HG03135 (cell line): ENCODE measurements at regions not wholly inside any gene's neighbourhood (a gene's known extent, or its start where the extent isn't known, plus 50 kb on each side); places are given as distances from the start of the nearest gene placed in this dataset.

Experiments used
- ATAC-seq: cut with Tn5 transposase; IDR thresholded peaks from one replicate; pipeline ENCODE4 v1.9.1; 2021; ENCODE audit warnings: mild to moderate bottlenecking, moderate library complexity; ENCODE audit not compliant: unreplicated experiment

DNA sequence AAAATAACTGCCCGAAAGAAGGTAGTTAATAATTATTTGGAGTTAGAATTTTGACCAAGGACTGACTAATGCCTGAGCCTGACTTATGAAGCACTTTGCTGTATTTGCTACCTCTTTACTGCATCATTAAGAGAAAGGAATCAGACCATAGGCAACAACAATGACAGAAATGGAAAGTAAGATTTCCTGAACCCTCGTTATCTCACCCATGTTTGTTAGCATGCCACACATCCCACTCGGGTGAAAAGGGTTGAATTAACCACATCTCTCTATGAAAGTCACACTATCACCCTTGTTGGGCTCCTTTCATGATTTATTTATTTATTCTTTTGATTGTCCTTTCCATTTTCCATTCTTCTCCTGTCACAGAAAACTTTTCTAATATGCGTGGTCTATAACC, 59.6 kb downstream of the OLIG3 start:
- no peak for ATAC-seq

DNA sequence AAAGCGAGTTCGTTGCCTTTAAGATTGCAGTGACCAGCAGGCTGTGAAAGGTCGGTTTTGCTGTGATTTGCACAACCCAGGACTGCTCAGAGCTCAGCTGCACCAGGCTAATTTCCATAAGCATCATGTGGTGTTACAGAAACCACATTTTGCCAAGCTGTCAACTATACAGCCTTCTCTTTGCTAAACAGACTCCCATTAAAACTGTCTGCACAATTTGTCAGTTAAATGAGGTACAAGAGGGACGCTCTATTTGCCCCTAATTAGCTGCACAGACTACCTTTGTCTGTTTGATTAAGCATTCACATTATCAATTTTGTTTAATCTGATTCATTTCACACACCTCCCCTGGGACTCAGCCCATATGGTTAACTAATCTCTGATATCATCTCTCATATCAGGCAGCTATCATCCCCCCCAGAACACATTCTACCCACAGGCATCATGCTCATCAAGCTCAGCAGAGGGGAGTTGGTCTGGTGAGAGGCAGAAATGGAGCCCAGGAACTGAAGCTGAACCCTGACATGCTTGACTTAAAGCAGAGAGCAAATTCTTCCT, 62.1 kb downstream of the OLIG3 start:
- ATAC-seq = no peak

DNA sequence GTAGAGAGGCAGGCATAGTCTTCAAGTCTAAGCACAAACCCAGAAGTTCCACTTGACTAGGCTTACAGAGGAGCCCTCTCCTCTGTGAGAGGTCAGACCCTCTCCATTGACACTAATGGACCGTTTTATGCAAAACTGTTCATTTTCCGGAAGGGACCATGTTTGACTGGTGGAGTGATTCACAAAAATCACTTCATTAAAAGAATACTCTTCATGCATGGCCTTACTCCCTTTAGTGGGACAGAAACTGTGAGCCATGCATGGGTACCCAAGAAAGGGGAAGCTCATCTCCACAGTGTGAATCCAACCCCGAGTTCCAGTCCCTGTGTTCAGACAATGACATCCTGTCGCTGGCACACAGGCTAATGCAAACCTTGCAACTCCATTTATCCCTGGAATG, 63.2 kb downstream of the OLIG3 start:
- ATAC-seq = no peak

DNA sequence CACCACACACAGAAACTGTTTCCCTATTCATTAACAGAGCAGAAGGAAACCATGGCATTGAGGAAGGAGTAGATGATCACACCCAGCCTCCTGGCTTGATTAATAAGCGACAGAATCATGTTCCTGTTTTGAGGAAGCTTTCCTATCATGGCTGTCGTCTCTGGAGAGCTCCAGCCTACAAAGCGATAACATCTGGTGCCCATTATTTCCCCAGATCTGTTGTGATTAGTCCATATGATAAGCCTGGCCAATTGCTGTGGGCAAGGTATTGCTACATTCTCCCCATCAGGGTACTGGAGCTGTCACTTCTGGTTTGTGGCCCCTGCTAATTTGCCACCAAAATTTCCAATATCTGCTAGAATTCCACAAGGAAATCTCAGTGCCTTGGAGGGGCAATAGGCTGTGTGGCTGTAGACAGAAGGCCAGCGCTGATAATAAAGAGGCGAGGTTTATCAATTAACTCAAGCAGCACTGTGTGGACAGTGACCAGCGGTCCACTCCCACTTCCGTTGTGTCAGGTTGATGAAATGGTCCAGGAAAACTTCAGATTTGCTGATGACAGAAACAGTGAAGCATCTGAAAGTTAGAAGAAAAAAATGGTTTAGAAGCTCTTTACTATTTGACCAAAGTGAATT, 66.4 kb downstream of the OLIG3 start:
- ATAC-seq = no peak

DNA sequence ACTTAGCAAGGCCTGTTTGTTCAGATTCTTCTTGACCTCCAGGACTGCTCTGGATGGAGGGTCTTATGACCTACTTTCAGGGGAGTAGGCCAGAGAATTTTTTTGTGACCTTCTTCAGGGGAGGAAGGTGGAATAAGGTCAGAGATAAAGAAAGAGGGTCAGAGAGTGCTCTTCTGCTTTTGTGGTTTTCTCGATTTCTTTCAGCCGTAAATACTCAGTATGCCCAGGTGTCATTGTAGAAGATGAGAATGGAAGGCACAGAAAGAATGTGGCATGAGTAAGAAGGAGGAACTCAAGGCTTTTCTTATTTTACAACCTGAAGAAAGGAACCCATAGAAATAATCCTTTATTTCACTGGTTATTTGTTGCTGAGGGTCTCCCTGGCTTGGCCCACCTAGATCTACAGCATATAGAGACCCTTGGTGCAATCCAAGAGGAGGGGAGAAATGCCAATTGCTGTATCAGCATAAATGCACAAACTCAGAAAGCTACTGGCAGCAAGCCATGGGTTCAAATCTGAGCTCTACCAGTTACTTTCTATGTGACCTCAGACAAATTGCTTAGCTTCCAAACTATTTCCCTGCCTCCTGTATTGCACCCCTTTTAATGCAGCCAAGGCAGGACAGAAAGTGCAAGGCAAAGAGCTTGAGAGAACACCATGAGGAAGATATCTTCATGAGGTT, 68.0 kb downstream of the OLIG3 start:
- no peak for ATAC-seq

DNA sequence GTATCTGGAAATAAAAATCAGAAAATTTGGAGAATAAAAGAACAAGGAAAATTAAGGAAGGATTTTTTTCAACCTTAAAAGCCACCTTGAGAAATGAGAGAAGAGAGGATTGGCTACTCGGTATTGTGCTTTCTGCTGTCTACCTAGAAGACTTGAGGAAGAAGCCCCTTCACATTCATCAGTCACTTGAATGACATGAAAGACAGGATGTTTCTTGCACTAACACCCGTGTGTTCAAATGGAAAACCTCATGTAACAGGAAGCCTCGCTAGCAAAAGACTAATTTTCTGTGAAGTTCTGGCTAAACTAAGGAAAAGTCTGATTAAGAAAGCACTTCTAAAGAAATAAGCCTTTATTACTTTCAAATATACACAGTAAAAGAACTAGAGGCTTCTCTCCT, 69.9 kb downstream of the OLIG3 start:
- no peak for ATAC-seq

DNA sequence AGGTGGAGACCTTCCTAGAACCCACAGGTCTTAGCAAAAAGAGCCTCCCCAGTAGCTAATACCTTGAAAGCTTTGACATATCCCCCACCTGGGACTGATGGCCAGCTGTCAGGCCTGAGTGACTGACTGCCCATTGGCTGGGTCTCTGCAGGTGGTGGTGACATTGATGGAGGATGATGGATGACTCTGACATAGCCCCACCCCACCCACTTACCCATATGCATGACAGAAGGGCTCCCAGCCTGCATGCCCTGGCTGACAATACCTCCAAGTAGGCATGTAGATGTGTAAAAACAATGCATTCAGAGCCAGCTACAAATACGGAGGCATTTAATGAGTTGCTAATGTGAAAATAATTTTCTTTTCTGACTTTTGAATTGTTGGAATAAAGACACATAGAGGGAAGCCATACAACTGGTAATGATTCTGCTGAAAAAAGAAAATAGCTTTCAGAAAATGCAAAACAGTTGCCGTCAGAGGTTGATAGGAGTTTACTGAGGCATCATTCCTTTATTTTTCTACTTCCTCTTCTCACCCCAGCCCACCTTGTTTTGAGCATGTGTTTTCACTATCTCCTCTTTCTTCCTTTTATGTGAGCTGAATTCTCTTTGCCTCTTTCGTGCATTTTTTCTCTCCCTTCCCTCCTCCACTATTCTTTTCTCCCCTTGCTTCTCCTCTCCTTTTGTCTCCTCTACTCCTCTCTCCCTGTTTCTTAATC, 70.6 kb downstream of the OLIG3 start:
- no peak for ATAC-seq

DNA sequence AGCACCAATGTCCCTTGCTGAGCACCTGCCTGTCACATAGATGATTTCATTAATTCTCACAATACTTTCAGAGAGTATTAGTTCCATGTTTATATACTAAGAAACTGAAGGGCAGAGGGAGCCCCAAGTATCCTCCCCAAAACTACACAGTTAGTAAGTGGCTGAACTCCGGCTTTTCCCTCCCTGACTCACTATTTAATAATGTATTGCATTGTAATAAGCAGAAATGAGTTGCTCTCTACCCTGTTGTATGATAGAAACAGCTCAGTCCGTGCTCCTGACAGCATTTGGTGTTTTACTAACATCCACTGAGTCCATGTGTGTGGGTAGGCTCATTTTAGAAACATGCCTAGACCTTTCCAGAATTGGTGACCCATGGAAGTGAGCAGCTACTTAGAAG, 76.8 kb downstream of the OLIG3 start:
- no peak for ATAC-seq

DNA sequence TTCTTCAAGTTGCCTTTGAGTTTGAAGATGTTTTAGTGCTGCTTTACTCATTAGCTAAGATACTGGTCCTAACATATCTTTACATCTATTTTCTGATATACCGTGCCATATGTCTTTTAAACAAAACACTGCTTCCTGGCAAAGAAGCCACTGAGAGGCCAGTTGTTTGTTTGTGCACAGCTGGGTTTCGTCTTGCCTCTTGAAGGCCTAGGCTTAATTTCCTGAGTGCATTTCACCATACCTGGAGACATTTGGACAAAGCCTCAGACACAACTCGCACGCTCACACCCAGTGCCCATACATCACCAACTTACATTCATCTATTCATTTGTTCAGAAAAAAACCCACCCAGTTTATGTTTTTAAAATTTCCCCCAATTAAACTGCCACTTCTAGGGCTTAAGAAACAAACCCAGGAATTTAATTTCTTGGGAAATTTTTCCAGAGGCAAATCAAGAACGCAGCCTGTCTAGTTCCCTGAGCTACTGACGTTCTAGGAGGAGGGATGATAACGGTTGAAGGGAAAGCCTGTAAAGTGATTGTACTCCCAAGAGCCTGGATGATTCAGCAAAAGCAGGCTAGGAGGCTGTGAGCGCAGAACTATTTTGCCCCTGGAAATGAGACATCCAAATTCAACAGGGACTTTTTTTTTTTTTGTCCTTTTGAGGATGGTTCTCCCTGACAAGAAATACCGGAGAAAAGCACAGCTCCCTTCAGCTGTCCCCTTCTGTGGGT, 77.7 kb downstream of the OLIG3 start:
- no peak for ATAC-seq

DNA sequence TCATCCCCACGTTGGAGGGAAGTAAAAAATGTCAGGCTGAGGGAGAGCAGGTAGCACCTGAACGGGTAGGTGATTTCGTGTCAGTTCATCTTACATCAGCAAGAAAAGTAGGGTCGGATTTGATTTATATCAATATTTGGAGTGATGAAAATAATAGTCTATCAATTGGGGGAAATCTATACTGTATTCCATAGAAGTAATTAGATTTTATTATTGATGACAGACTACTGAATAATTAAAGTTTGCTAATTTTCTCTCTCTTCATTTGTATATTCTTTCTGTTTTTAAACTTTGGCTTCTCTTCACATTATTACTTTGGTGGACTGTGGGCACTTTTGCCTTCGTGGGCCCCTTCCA, 78.4 kb downstream of the OLIG3 start:
- no peak for ATAC-seq

DNA sequence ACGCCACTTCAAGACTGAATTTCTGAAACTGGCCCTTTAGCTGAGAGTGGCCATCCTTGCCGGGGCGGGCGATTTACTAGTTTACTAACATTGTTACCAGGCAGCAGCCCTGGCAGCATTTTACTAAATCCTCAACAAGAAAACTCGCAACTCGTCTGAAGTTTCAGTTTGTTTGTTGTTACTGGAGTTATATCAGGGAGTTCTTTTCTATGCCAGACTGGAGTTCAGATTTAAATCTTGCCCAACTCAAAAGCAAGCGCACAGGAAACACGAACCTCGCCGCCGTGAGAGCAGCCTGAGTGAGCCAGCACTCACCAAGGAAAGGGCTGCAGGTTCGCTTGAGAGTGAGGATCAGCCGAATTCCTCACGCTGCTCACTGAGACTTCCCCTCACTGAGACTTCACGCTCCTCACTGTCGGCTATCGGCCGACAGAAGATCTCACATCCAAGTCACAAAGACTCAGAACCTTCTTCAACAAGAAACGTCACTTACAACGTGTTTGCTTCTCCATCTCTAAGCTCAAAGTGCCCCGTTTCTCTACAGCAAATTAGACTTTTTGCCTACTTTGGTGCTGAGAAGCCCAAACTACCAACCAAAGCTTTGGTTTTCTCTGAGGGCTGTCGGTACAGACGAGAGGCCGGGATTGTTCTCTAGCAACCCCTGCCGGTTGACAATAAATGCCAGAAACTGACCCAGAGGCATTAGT, 78.9 kb downstream of the OLIG3 start:
- ATAC-seq = peak; percentile 83

DNA sequence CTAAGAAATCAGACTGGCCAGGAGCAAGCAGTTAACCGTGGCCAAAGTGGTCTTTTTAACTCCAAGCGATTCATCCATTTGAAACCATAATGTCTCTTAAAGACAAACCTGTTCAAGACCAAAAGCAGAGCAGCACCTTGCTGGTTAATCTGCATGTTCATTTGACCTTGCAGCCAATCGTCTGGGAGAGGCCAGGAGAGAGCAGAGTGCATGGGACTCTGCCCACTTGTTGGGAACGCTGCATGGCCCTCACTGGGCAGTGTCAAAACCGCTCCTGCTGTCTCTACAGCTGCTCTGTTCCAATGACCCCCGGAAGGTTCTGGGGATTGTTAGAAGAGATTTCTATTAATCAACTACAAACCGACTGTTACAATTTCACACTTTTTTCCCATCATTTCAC, 79.6 kb downstream of the OLIG3 start:
- no peak for ATAC-seq

DNA sequence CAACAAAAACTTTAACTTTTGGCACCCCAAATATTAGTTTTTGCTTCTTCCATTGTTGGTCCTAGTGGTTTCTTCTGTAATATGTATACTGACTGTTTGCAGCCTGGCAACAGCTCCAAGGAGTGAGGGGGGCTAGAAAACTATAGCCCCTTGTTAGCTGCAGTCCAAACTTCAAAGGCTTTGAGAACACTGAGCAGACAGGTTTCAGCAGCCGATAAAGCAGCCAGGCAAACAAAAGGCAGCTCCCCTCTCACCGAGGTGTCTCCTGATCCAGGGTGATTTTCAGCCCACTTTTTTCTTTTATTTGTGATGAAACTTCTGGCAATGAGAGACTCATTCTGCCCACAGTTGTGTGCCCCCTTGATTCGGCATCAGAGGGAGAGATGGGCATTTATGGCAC, 80.7 kb downstream of the OLIG3 start:
- no peak for ATAC-seq

DNA sequence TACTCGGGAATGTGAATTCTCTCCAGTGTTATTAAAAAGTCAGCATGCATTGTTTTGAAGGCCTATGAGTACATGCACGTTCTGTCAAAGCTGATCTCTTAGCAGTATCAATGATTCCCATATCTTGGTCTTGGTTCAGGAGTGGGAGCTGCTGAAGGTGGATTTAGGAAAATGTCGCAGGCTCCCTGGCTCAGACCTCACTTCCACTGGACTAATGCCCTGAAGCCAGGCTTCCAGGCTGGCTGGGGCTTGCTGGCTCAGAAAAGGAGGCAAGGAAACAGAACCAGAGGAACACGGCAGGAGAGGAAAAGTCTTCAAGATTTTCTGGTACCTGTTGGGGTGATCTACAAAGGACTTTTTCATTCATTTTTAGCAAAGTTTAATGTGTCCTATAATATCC, 81.6 kb downstream of the OLIG3 start:
- ATAC-seq = no peak

DNA sequence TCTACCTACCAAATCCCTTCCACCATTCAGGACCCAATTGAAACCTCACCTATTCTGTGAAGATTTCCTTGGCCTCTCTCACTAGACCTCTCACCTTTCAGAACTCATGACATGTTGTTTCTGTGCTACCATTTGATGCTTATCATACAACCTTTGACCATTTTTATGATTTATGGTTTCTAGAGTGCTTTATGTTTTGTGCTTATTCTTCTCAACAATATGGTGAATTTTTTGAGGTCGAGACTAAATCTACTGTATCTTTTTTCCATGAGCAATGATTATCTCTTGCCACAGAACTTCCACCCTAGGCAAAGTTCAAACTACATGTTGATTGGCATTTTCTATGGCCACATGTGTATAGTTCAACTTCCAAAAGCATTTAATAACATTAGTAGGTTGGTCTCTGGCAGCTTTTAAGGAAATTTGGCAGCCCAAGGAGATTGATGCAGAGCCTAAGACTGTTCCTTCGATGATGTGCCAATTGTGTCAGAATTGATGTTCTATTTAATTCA, 84.9 kb downstream of the OLIG3 start:
- ATAC-seq = no peak

DNA sequence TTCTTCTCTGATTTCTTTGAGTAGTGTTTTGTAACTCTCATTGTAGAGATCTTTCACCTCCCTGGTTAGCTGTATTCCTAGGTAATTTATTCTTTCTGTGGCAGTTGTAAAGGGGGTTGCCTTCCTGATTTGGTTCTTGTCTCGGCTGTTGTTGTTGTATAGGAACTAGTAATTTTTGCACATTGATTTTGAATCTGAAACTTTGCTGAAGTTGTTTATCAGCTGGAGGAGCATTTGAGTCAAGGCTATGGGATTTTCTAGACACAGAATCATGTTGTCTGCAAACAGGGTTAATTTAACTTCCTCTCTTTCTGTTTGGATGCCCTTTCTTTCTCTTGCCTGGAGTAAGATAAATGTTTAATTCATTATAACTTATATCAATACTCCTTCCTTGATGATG, 86.4 kb downstream of the OLIG3 start:
- no peak for ATAC-seq

DNA sequence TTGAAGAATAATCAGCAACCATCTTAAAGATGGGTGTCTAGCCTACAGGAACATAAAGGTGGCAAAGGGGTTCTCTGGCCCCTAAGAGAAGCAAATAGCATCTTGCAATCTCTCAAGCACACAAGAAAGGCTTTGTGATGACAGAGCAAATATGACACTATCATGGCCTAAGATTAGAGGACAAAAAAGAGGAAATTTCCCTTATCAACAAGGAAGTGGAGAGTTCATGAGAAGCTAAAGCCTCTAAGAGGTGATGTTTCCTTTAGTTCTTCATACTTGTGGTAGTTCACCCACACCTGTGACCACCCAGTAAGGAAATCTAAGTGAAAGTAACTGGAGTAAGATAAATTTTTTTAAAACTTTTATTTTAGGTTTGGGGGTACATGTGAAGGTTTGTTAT, 88.4 kb downstream of the OLIG3 start:
- no peak for ATAC-seq

DNA sequence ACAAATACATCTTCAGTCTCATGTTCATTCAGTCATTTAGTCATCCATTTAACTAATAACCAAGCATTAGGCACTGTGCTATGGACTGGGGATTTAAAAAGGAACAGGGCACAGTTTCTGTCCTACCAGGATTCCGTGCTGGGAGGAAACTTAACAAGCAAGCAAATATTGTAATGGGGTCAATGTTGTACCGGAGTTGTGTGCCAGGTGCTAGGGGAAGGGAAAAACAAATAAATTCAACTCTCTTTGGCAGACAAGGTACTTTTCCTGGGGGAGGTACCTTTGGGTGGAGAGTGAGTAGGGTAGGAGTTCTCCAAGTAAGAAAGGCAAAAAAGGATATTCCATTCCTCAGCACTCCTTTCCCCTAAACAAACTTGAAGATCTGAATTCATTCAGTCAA, 90.3 kb downstream of the OLIG3 start:
- ATAC-seq = no peak

DNA sequence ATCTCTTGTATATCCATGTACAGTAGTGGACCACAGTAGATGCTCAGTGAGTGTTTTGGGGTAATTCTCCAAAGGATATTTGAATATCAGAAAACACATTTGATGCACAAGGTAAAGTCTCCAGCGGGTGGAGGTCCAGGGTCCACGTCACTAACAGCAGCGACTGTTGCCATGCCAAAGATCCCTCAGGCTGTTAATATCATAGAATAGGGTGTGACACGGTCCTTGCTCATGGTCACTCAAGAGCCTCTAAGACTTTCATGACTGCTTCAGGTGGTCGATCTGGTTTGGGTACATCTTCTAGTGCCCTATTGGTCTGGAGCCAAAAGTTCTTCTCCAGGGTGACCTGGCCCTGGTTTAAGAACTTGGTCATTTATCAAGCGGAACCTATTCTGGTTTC, 90.8 kb downstream of the OLIG3 start:
- no peak for ATAC-seq

DNA sequence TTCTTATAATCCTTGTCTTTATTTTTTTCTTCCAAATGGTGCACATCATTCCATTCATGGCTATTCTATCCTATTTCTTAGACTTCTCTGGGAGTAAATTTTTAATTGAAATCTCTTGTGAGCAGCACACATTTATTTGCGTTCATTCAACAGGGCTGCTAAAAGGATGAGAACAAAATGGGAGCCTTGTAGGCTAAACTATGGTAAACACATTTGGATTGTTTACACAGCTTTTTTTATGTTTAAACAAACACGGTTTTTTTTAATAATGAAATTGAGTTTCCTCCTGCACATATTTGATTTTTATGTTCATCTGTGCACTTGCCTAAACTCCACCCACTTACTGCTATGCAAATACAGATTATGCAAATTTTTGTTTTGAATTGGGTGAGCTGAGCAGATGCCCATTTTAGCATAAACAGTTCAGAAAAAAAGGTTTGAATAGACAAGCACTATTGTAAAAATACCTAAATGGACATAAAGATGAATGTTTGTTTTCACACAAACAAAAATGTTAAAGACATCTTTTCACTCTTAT, 92.0 kb downstream of the OLIG3 start:
- no peak for ATAC-seq
